HT-29 (cell line): ENCODE measurements at regions not wholly inside any gene's neighbourhood (a gene's known extent, or its start where the extent isn't known, plus 50 kb on each side); places are given as distances from the start of the nearest gene placed in this dataset.
A peak's percentile ranks its signal among the peaks of the same experiment; 100 is the strongest.

ENCODE experiments used
- DNase-seq: peaks from one replicate; pipeline ENCODE4 v3.0.0-alpha.2; 2015; ENCODE audit warnings: low spot score

- DNase-seq, result no peak
These were observed 643.8 kb downstream of the SORCS1 start for GRCh38 chr10:106520698-106521097.

GRCh38 chr10:106519376-106520030 lies 645.0 kb downstream of the SORCS1 start:
- no peak for DNase-seq

GRCh38 chr10:106515206-106515790 lies 649.2 kb downstream of the SORCS1 start:
- DNase-seq, result no peak

- peak; percentile 78 for DNase-seq
These were observed 651.1 kb downstream of the SORCS1 start for GRCh38 chr10:106513352-106513771.

- no peak for DNase-seq
These were observed 652.6 kb downstream of the SORCS1 start for GRCh38 chr10:106511917-106512316.

GRCh38 chr10:106508950-106509349 lies 655.6 kb downstream of the SORCS1 start:
- DNase-seq, result peak; percentile 21

- DNase-seq, result peak; percentile 8
These were observed 657.8 kb downstream of the SORCS1 start for GRCh38 chr10:106506526-106507283.

GRCh38 chr10:106504536-106504935 lies 660.0 kb downstream of the SORCS1 start:
- no peak for DNase-seq

- no peak for DNase-seq
These were observed 661.9 kb downstream of the SORCS1 start for GRCh38 chr10:106502641-106503040.

- peak; percentile 17 for DNase-seq
These were observed 663.5 kb downstream of the SORCS1 start for GRCh38 chr10:106500925-106501525.

GRCh38 chr10:106500041-106500924 lies 664.2 kb downstream of the SORCS1 start:
- peak; percentile 12 for DNase-seq

GRCh38 chr10:106499448-106499847 lies 665.1 kb downstream of the SORCS1 start:
- DNase-seq, result peak; percentile 29

GRCh38 chr10:106498675-106499074 lies 665.8 kb downstream of the SORCS1 start:
- no peak for DNase-seq

- no peak for DNase-seq
These were observed 668.6 kb downstream of the SORCS1 start for GRCh38 chr10:106495931-106496330.

GRCh38 chr10:106493751-106494150 lies 670.8 kb downstream of the SORCS1 start:
- no peak for DNase-seq

GRCh38 chr10:106493226-106493625 lies 671.3 kb downstream of the SORCS1 start:
- no peak for DNase-seq

GRCh38 chr10:106487726-106488125 lies 676.8 kb downstream of the SORCS1 start:
- no peak for DNase-seq

GRCh38 chr10:106481598-106482275 lies 682.8 kb downstream of the SORCS1 start:
- DNase-seq, result no peak

GRCh38 chr10:106479636-106480035 lies 684.9 kb downstream of the SORCS1 start:
- no peak for DNase-seq

GRCh38 chr10:106474876-106475275 lies 689.6 kb downstream of the SORCS1 start:
- DNase-seq, result no peak
